ENCODE measurements at regions not wholly inside any gene's neighbourhood (a gene's known extent, or its start where the extent isn't known, plus 50 kb on each side); places are given as distances from the start of the nearest gene placed in this dataset.

DNA sequence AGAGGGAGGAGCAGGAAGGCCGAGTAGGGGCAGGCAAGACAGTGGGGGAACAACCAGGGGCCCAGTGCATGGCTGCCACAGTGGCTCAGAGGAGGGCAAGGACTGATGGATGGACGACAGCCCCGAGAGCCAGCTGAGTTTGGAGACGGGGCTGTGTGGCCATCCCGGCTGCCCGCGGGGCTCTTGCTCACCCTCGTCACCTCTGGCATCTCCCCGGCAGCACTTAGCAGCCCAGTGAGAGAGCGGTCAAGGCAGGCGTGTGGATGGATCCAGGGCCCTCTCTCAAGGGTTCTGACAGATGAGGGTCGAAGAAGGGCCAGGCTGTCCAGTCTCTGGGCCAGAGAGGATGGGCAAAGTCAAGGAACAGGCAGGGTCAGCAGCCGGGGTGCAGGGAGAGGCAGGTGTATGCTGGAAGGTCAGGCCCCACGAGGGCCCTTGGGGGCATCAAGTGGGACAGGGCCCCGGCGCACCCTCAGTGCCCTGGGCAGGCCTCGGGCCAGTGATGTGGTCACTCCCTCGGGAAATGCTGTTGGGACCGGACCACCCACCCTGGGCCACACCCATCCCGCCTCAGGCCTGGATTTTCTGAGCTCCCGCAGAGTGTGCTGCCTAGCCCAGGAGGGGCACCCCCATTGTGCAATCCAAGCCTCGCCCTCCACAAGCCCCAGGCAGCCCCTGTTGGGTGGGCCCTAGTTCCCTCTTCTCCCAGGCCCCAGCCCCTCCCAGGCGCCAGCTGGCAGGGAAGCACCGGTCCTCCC is 56.4 kb upstream of the TPM4 start:
- no peak overlapping the region for H3K27ac ChIP-seq (ENCODE audit: extremely low read depth, low read depth, low read length)
- intact Hi-C loops (cut with micrococcal nuclease) (no loop called here), in situ Hi-C loops (cut with MboI) (no loop called here)
- WGBS (ENCODE audit: insufficient coverage, low coverage, missing lambda C conversion rate) = 2% methylated on average over 19 of the region's 24 CpGs
- DNase-seq (ENCODE audit: extremely low read depth in 1 of 4, low spot score in 3 of 4) (peak in 1 of 4 experiments; percentile 10), ATAC-seq (no peak), FAIRE-seq (no peak)
- H3K4me3 ChIP-seq = no peak overlapping the region
- no peaks in the 10 kb centered on the region; the same call in 1 of the 2 replicates for H4K20me1 ChIP-seq (replicated peaks; ENCODE audit: control insufficient read depth, insufficient read depth, low read length)
- no TSS peak for BruUV-seq (replicated peaks)
- CTCF ChIA-PET (ENCODE audit: low intra/inter-chr PET ratio) = no interaction called here
- no peaks in the 10 kb centered on the region for H3K9me3 ChIP-seq (replicated peaks; ENCODE audit: control insufficient read depth, insufficient read depth, low read depth, low read length)
- no peaks in the 10 kb centered on the region for H3K36me3 ChIP-seq (ENCODE audit: control insufficient read depth, insufficient read depth, low read length)
- H3K4me1 ChIP-seq (replicated peaks in 1 of 2; ENCODE audit: control insufficient read depth in 2 of 2, insufficient read depth in 2 of 2, low read length in 2 of 2) = peaks cover 0 to 9% of the 10 kb centered on the region in 2 experiments; a peak in 1 of 5 replicates
- peak overlapping the region in 1 of 2 experiments; percentile 7; a peak in 1 of 4 replicates for H3K9ac ChIP-seq (ENCODE audit: insufficient read depth in 1 of 2, low read depth in 2 of 2, low read length in 2 of 2)
- POLR2A ChIA-PET = interaction anchor here (0.6 kb wide), 1 partner anchor 1480 kb away, joined by 3 read pairs; no protein-coding TSS in a partner anchor
- peaks cover 5% of the 10 kb centered on the region for H3K9me1 ChIP-seq (ENCODE audit: control insufficient read depth, insufficient read depth, low read length)
- H3K79me2 ChIP-seq (ENCODE audit: control insufficient read depth, insufficient read depth, low read length) = no peaks in the 10 kb centered on the region
- peaks cover 0 to 23% of the 10 kb centered on the region in 2 experiments; a peak in 2 of 5 replicates for H3K27me3 ChIP-seq (ENCODE audit: control insufficient read depth in 2 of 2, insufficient read depth in 2 of 2, low read length in 2 of 2)
- TF ChIP-seq ZNF507 (tag; conservative IDR thresholded peaks at IDR 0.05) = no peak
- TF ChIP-seq KDM1A (IDR thresholded peaks at IDR 0.05) = no peak
- TF ChIP-seq BCLAF1 (IDR thresholded peaks at IDR 0.05; ENCODE audit: borderline replicate concordance in 1 of 2, control insufficient read depth in 1 of 2, low read depth in 2 of 2, low read length in 1 of 2) = no peak
- H2AFZ ChIP-seq (ENCODE audit: low read depth, low read length) = no peak overlapping the region
- H3K4me2 ChIP-seq (ENCODE audit: insufficient read depth, low read length) = no peak overlapping the region
